ENCODE measurements at regions not wholly inside any gene's neighbourhood (a gene's known extent, or its start where the extent isn't known, plus 50 kb on each side); places are given as distances from the start of the nearest gene placed in this dataset.
"Not testable (repeated sequence)": the region's sequence is repeated elsewhere in the genome, so short reads cannot be mapped to it uniquely, and the experiment has no call there.

DNA sequence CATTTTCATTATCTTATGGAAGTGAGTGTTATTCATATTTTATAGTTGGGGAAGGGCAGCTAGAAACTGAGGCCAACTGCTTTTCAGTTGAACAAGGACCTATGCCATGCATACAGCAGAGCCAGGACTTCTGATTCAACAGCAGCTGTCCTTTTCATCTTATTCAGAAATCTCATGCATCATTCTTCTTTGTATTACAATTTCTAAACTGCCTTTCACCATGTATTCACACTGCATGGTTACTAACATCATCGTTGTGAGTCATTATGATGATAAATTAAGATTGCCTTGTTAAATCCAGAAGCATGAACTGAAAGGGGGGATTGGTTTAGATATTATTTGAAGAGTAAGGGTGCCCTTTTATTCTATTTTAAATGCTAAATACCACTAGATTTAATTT, 1470.1 kb upstream of the GOT2 start:
- TF ChIP-seq, protein P1, sequence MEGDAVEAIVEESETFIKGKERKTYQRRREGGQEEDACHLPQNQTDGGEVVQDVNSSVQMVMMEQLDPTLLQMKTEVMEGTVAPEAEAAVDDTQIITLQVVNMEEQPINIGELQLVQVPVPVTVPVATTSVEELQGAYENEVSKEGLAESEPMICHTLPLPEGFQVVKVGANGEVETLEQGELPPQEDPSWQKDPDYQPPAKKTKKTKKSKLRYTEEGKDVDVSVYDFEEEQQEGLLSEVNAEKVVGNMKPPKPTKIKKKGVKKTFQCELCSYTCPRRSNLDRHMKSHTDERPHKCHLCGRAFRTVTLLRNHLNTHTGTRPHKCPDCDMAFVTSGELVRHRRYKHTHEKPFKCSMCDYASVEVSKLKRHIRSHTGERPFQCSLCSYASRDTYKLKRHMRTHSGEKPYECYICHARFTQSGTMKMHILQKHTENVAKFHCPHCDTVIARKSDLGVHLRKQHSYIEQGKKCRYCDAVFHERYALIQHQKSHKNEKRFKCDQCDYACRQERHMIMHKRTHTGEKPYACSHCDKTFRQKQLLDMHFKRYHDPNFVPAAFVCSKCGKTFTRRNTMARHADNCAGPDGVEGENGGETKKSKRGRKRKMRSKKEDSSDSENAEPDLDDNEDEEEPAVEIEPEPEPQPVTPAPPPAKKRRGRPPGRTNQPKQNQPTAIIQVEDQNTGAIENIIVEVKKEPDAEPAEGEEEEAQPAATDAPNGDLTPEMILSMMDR (IDR thresholded peaks at IDR 0.05; ENCODE audit: insufficient read depth, low read length), result no peak
- H3K4me3 ChIP-seq (ENCODE audit: low read depth, low read length), result no peak overlapping the region
- no peak for DNase-seq (ENCODE audit: low read depth)

GRCh38 chr16:60203525-60204124, 1469.5 kb upstream of the GOT2 start:
- DNase-seq (ENCODE audit: low read depth), result no peak
- TF ChIP-seq, protein P1 (IDR thresholded peaks at IDR 0.05; ENCODE audit: insufficient read depth, low read length), result no peak
- no peak overlapping the region for H3K4me3 ChIP-seq (ENCODE audit: low read depth, low read length)

- not testable (repeated sequence) for DNase-seq (ENCODE audit: low read depth); H3K4me3 ChIP-seq (ENCODE audit: low read depth, low read length)
These were observed 1466.6 kb upstream of the GOT2 start for GRCh38 chr16:60200729-60201128.

DNA sequence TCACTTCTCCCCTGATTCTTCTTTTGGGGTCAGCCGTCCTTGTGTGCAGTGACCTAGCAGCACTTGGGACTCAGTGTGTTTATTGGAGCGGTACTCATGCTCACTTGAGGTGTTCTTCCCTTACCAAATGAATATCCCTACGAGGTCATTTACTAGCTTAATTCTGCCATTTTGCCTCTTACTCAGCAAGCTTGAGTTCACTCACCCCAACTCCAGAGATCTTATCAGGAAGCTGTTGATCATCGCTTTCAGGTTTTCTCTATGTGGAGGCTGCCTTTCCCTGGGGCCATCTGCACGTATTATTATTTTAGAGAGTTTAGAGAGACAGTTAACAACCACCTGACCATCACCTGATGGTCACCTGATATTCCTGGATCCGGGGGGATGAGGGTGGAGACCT, 1466.0 kb upstream of the GOT2 start:
- TF ChIP-seq, protein P1 (IDR thresholded peaks at IDR 0.05; ENCODE audit: insufficient read depth, low read length), result no peak
- DNase-seq (ENCODE audit: low read depth), result no peak
- no peak overlapping the region for H3K4me3 ChIP-seq (ENCODE audit: low read depth, low read length)

DNA sequence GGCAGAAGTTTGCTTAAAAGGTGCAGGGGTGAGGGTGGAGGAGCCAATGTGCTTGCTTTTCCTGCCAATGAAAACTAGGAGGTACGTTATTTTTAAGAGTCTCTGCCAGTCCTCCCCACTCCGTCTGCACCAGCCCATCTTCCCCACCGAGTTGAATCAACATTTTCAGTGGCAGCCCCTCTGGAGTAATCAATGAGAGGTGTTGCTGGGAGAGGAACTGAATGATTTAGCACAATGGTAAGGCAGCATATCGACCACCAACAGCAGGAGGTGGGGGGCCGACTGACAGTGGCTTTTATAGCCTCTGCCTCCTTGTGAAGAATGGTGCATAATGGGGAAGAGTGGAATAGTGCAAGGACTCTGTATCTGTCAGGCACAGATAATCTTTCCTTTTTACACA, 1465.0 kb upstream of the GOT2 start:
- H3K4me3 ChIP-seq (ENCODE audit: low read depth, low read length), result no peak overlapping the region
- TF ChIP-seq, protein P1 (IDR thresholded peaks at IDR 0.05; ENCODE audit: insufficient read depth, low read length), result no peak
- DNase-seq (ENCODE audit: low read depth), result no peak

DNA sequence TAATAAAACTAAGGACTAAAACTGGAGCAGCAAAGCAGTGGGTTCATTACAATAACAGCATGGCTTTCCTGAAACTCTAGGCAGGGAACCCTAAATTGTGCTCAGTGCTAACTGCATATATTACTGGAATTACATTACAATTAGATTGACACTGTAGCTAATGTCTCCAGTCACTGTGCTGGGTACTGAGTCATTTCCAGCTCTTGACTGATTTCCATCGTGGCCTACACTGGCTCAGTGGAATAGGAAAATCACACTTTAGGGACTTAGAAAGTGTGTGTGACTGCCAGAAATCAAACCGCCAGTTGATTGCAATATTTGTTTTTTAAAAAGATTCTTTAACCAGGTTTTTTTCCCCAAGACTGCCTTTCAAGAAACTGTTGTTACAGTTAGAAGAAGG, 1447.4 kb upstream of the GOT2 start:
- DNase-seq (ENCODE audit: low read depth), result no peak
- TF ChIP-seq, protein P1 (IDR thresholded peaks at IDR 0.05; ENCODE audit: insufficient read depth, low read length), result no peak
- no peak overlapping the region for H3K4me3 ChIP-seq (ENCODE audit: low read depth, low read length)

- TF ChIP-seq, protein P1 (IDR thresholded peaks at IDR 0.05; ENCODE audit: insufficient read depth, low read length), result no peak
- H3K4me3 ChIP-seq (ENCODE audit: low read depth, low read length), result no peak overlapping the region
- DNase-seq (ENCODE audit: low read depth), result no peak
These were observed 1446.5 kb upstream of the GOT2 start for GRCh38 chr16:60180609-60181008.
